Fibroblast of skin of back (primary cell): ENCODE measurements at regions not wholly inside any gene's neighbourhood (a gene's known extent, or its start where the extent isn't known, plus 50 kb on each side); places are given as distances from the start of the nearest gene placed in this dataset.
A peak's percentile ranks its signal among the peaks of the same experiment; 100 is the strongest.

Experiments
- DNase-seq: peaks from one replicate; pipeline ENCODE4 v3.0.0-alpha.2; 2013

- DNase-seq, result no peak
These were observed 50.1 kb upstream of the EFEMP1 start for GRCh38 chr2:55973673-55974072.

GRCh38 chr2:55976681-55977080, 53.1 kb upstream of the EFEMP1 start:
- no peak for DNase-seq

- DNase-seq, result no peak
These were observed 61.8 kb upstream of the EFEMP1 start for GRCh38 chr2:55985406-55985805.

DNA sequence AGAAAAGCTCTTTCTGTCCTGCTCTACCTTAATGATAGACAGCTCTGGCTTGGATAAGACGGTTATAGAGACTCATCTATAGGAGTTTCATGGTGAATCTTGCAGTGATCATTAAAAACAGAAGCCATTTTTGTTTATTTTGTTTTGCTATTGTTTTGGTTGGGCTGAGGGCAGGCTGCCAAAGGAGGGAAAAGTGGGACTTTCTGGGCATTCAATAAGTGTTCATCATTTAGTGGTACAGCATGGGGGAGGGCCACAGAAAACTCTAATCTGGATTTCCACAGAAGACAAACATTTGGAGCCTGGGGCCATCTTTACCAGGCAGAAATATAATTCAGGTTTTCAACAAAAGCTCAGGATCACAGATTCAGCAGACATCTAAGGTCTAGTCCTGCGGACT, 62.4 kb upstream of the EFEMP1 start:
- no peak for DNase-seq

DNA sequence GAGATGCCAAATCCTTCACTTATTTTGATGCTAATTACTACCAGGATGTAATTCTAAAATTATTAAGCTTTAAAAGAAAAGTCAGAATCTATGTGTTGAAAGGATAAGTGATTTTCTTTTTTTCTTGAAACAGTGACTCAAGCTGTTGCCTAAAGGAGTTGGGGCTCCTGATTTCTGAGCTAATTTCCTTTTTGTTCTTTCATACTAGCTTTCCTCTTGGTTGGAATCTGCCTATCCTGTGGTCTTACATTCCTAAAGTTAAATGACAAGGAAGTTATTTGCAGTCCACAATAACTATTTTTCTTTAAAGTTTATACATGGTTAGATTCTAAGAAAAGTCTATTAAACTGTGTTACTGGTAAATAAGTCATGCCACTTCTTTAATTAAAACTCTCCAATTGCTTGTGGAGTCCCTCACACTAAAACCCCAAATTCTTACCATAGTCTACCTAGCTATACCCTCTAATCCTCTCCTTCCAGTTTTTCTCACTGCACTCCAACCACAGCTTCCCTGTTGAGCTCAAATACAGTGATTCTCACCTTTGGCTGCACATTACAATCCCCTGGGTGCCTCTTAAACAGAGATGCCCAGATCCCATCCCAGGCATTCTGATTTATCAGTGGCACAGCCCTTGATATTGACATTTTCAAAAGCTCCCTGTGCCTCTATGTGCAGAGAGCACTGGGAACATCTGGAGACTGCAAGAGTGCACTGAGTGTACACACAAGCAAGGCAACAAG, 63.3 kb upstream of the EFEMP1 start:
- peak; percentile 65 for DNase-seq

- no peak for DNase-seq
These were observed 65.8 kb upstream of the EFEMP1 start for GRCh38 chr2:55989405-55989804.

DNA sequence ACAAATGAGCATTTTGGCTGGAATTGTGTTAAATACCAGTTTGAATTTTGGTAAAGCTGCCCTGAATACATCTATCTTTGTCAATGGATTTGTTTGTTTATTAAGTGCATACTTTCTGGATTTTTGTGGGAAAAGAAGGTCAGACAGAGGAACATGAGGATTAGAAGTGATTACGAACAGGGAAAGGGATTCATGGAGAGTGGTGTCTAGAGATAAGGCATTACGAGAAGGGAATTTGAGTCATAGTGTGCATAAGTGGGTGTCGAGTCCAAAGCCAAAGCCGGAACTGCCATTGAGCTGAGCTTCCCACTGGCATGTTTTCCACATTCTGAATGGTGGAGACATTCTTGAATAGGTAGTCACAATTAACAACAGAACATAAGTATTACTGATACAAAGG, 68.9 kb upstream of the EFEMP1 start:
- peak; percentile 100 for DNase-seq

- no peak for DNase-seq
These were observed 70.1 kb upstream of the EFEMP1 start for GRCh38 chr2:55993685-55994084.

DNA sequence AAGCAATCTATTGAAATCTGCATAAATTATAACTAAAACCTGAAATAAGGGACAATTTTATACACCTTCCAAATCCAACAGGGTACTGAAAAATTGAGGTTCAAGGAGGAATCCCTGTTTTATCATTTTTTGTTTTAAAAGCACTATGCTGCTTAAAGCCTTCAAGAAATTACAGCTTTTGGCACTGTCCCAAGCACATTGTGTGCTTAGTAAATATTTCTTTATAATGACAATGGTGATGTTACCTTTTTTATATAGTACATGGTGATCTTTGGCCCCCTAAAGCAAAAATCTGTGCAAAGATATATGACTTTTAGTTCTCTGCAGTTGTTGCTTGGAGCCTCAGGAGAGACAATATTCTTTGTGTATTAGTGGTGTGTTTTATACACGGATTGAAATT, 71.6 kb upstream of the EFEMP1 start:
- DNase-seq, result no peak

- DNase-seq, result no peak
These were observed 72.3 kb upstream of the EFEMP1 start for GRCh38 chr2:55995902-55996301.

DNA sequence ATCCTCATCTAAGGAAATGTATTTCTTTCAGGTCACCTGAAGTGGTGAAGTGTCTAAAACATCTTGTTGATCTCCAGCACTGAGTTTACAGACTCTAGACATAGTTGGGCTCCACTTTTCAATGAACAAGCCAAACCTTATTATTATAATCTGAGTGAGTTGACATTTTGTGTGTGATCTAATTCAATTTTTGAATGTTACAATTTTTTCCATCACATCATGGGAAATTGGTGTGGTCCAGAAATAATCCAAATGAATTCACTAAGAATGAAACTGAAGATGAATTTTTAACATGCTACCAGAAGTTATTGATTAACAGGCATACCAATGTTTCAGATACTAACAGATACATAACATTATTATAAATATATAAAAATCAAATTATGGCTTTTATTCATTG, 75.6 kb upstream of the EFEMP1 start:
- DNase-seq, result no peak

DNA sequence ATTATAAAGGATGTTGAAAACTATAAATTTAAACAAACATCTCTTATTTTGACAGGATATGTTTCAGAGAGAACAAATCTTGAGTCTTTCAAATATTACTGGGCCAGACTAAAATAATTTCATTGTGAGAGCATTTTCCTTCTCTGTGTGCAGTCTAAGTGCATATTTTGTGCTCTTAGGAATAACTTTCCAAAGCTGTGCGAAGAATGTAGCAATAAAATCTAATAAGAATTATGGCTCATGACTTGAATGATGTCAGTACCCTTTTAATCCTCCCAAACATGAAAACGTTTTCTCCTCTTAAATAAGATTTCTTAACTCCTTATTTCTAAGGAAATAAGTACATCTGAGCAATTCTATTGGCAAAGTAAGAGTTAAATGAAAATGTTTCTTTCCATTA, 76.2 kb upstream of the EFEMP1 start:
- peak; percentile 50 for DNase-seq

DNA sequence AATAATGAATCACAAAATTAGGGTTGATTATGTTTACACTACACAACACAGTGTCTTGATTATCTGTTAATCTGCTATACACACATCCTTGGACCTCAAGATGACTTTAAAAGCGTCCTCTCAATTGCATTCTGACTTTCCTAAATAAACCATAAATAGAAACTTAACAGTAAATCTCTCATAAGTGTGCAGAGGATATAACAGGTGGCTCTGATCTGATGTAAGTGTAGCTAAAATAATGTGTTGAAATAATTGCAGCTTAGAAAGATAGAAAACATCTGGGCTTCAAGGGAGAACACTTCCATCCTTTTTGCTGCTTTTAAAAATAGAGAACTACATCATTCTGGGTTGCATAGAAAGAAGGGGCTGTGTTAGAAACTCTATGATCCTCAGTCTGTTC, 78.4 kb upstream of the EFEMP1 start:
- DNase-seq, result no peak

DNA sequence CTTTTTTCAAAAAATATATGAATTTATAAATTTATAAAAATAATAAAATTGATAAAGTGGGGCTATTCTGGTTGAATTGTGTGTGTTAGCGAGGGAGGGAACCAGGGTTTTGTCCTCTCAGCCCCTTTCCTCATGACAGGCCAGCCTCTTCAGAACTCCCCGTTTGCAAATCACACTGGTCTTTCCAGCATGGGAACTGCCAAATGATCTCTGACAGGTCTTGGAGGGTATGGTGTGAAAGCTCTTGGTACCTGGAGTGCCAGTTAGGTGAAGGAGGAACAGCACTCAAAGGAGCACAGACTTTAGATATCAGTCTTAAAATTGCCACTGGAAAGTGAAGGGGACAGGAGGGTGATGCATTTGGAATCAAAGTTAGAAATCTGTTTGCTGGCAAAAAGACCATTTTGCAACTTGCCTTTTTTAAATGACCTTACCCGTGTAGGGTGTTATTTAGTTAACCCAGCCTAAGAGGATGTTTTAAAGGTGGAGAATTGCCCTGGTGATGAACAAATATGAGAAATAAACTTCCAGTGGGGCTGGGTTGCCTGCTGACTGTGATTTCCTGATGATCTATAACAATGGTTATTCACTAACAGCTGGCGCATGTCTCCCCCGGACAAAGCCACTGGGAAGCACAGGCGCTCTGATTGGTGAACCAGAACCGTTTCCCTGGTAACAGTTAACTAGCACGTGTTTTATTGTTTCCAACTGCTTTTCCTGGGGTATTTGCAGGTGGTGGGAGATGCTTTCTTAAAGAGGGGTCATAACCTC, 85.3 kb upstream of the EFEMP1 start:
- DNase-seq, result peak; percentile 85

- peak; percentile 71 for DNase-seq
These were observed 86.3 kb upstream of the EFEMP1 start for GRCh38 chr2:56009758-56010458.

- DNase-seq, result no peak
These were observed 88.0 kb upstream of the EFEMP1 start for GRCh38 chr2:56011624-56012023.

- no peak for DNase-seq
These were observed 88.7 kb upstream of the EFEMP1 start for GRCh38 chr2:56012221-56012765.

DNA sequence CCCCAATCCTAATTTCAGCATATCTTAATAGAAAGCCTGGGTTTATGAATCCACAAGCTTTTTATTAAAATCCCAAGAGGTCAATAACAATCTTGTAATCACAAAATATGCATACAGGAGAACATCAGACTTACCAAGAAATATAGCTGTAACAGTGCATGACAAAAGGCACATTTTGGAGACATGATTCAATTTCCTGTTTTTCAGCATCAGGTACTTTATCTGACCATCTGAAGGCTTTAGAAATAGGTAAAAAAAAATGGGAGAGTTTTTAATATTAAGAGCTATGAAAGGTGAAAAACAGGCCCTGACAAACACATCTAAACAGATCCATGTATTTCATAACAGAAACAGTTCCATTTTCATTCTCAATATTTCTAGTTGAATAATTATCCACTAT, 89.9 kb upstream of the EFEMP1 start:
- DNase-seq, result no peak

DNA sequence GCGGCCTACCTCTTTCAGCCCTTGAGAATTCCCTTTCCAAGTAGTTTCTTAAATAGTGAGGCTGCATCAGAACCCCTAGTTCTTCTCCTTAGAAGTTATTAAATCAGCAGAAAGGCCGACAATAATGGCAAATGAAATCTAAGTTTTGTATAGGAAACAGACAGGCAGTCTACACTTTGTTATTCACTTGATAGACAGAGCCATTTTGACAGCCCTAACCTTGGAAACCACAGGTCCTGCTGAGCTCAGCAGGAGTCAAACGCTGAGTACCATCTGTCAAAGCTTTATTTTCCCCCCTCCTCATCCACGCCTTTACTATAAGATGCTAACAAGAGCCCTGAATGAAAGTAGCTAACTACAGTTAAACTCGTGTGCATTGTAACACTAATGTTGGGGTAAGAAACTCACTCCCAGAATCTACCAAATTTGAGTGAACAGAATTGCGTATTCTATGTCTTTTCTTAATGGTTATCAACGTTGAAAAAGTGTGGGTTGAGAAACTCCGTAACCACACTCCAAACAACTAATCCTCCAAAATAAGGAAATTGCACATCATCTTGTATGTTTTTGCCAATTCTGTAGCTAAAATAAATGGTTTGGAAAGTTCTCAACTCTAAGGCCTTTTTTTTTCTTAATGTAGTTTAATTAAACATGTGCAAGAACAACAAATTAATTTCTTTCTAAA, 90.6 kb upstream of the EFEMP1 start:
- DNase-seq, result no peak

DNA sequence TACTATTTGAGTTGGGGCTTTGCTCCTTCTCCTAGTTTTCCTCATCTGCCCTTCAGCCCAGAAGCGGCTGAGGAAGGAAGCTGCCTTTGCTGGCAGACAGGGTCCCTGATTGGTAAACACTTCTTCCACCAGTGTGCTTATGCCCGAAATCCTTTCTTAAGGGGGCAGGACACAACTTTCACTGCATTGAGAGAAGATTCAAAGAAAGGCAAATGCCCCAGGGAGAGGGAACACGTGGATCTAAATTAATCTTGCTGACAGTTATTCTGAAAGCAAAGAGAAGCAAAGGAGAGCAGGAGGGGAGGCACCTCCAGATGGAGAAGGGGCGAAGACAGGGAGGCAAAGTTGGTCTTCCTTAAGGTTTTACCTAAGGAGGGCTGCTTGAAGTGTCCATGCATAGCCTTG, 92.1 kb upstream of the EFEMP1 start:
- no peak for DNase-seq

- DNase-seq, result no peak
These were observed 94.2 kb upstream of the EFEMP1 start for GRCh38 chr2:56017784-56018183.

GRCh38 chr2:56018267-56018666, 94.7 kb upstream of the EFEMP1 start:
- DNase-seq, result no peak

DNA sequence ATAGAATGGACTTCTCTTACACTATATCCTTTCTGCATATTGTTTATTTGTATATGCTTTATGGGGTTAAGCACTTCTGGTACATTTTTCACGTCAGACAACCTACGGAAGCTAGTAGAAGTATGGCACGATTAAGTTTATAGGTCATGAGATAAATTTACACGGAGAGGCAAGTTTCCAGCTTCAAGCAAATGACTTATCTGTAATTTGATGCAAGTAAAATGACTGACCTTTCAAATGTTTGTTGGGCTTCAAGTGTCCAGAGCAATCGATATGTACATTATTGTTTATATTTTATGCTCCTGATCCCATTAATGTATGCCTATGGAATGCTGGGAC, 97.5 kb upstream of the EFEMP1 start:
- no peak for DNase-seq
